Uterus (tissue), 2 donors: ENCODE measurements at regions not wholly inside any gene's neighbourhood (a gene's known extent, or its start where the extent isn't known, plus 50 kb on each side); places are given as distances from the start of the nearest gene placed in this dataset.

Experiments
- CTCF ChIP-seq, 4 experiments: fragments of 200-600 bp in 2 of 4; fragments of 450-650 bp in 2 of 4; sonication (generic) in 2 of 4; IDR thresholded peaks; one replicate each; pipeline ENCODE4 v1.5.1; 2016 to 2019; ENCODE audit warnings: antibody characterized with exemption in 4 of 4, mild to moderate bottlenecking in 2 of 4, moderate library complexity in 1 of 4
- POLR2A ChIP-seq, 2 donors: fragments of 450-650 bp; IDR thresholded peaks; one replicate each; pipeline ENCODE4 v1.6.1; 2016; ENCODE audit warnings: antibody characterized with exemption in 2 of 2, mild to moderate bottlenecking in 1 of 2, moderate library complexity in 1 of 2

- TF ChIP-seq CTCF (IDR thresholded peaks at IDR 0.05) (no peak), POLR2A (IDR thresholded peaks at IDR 0.05) (no peak)
Observed at GRCh38 chr3:75327453-75327852, 336.7 kb upstream of the FRG2C start.
